ENCODE measurements at regions not wholly inside any gene's neighbourhood (a gene's known extent, or its start where the extent isn't known, plus 50 kb on each side); places are given as distances from the start of the nearest gene placed in this dataset.

DNA sequence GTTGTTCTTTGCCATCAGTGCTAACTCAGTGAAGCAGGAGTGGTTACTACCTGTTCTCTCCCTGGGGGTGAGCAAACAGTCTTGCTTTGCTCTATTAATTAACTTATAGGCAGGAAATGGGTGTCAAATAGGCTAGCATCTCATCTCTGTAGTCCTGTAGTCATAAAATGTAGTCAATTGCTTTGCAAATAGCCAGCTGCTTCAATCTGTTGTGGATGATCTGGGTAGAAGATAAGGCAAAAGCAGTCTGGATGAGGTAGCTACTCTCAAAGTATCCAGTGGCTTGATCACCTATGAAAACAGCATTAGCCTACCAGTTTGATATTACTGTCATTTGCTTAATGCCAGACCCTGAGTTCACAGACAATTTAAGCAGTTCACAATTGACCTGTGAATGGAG lies 369.0 kb upstream of the TMTC1 start:
- TF ChIP-seq CTCF (tag by site-specific recombination; IDR thresholded peaks at IDR 0.05) = no peak
- no peak for TF ChIP-seq ZNF692 (tag by site-specific recombination; IDR thresholded peaks at IDR 0.05)
- no peak for TF ChIP-seq YY1 (tag by site-specific recombination; IDR thresholded peaks at IDR 0.05)
- no peak for TF ChIP-seq PATZ1 (tag by site-specific recombination; IDR thresholded peaks at IDR 0.05)
- no peak for TF ChIP-seq RBAK (tag by site-specific recombination; IDR thresholded peaks at IDR 0.05)
- no peak for TF ChIP-seq ATF2 (tag by site-specific recombination; IDR thresholded peaks at IDR 0.05; ENCODE audit: low read depth)
- no peak for TF ChIP-seq ZNF670 (tag by site-specific recombination; IDR thresholded peaks at IDR 0.05; ENCODE audit: low read depth)
- no peak for TF ChIP-seq ZFP41 (tag by site-specific recombination; IDR thresholded peaks at IDR 0.05; ENCODE audit: borderline replicate concordance)

All from HEK293 (cell line).